ENCODE measurements at regions not wholly inside any gene's neighbourhood (a gene's known extent, or its start where the extent isn't known, plus 50 kb on each side); places are given as distances from the start of the nearest gene placed in this dataset.

- Histone ChIP-seq H2AFZ (no peak overlapping the region), H3K4me1 (ENCODE audit: insufficient read depth) (no peaks in the 10 kb centered on the region), H3K9me3 (ENCODE audit: low read depth) (no peaks in the 10 kb centered on the region), H3K4me2 (no peak overlapping the region), H3K79me2 (no peaks in the 10 kb centered on the region), H3K27ac (no peak overlapping the region), H3K27me3 (no peaks in the 10 kb centered on the region), H3K4me3 (no peak overlapping the region), H4K20me1 (ENCODE audit: insufficient read depth, poor library complexity, severe bottlenecking) (no peaks in the 10 kb centered on the region), H3K9me2 (replicated peaks; ENCODE audit: insufficient read depth) (no peaks in the 10 kb centered on the region), H3K36me3 (replicated peaks; ENCODE audit: insufficient read depth, low read depth) (no peaks in the 10 kb centered on the region)
- no peak for DNase-seq (ENCODE audit: low spot score)
- 82% methylated on average over 1 of the region's 1 CpG for WGBS (ENCODE audit: low lambda C conversion rate, missing lambda C conversion rate)
- TF ChIP-seq EZH2phosphoT487 (IDR thresholded peaks at IDR 0.05; ENCODE audit: low read depth, severe bottlenecking, unreplicated experiment) (no peak), CTCF (IDR thresholded peaks at IDR 0.05; ENCODE audit: poor library complexity) (no peak), EZH2 (IDR thresholded peaks at IDR 0.05; ENCODE audit: borderline replicate concordance) (no peak)
These were observed 159.1 kb downstream of the TBX18 start for GRCh38 chr6:84605298-84605697.

GRCh38 chr6:84601366-84601765 lies 163.0 kb downstream of the TBX18 start:
- Histone ChIP-seq H3K79me2 (no peaks in the 10 kb centered on the region), H3K9me3 (ENCODE audit: low read depth) (no peaks in the 10 kb centered on the region), H3K36me3 (replicated peaks; ENCODE audit: insufficient read depth, low read depth) (no peaks in the 10 kb centered on the region), H2AFZ (no peak overlapping the region), H4K20me1 (ENCODE audit: insufficient read depth, poor library complexity, severe bottlenecking) (no peaks in the 10 kb centered on the region), H3K27ac (no peak overlapping the region), H3K4me2 (no peak overlapping the region), H3K9me2 (replicated peaks; ENCODE audit: insufficient read depth) (no peaks in the 10 kb centered on the region), H3K4me1 (ENCODE audit: insufficient read depth) (no peaks in the 10 kb centered on the region), H3K4me3 (no peak overlapping the region), H3K27me3 (no peaks in the 10 kb centered on the region)
- TF ChIP-seq EZH2phosphoT487 (IDR thresholded peaks at IDR 0.05; ENCODE audit: low read depth, severe bottlenecking, unreplicated experiment) = no peak
- no peak for TF ChIP-seq CTCF (IDR thresholded peaks at IDR 0.05; ENCODE audit: poor library complexity)
- TF ChIP-seq EZH2 (IDR thresholded peaks at IDR 0.05; ENCODE audit: borderline replicate concordance) = no peak
- 68% methylated on average over 3 of the region's 3 CpGs for WGBS (ENCODE audit: low lambda C conversion rate, missing lambda C conversion rate)
- no peak for DNase-seq (ENCODE audit: low spot score)

GRCh38 chr6:84599991-84600390 lies 164.4 kb downstream of the TBX18 start:
- WGBS (ENCODE audit: low lambda C conversion rate, missing lambda C conversion rate) = 75% methylated on average over 1 of the region's 1 CpG
- Histone ChIP-seq H3K36me3 (replicated peaks; ENCODE audit: insufficient read depth, low read depth) (no peaks in the 10 kb centered on the region), H3K4me1 (ENCODE audit: insufficient read depth) (no peaks in the 10 kb centered on the region), H3K9me3 (ENCODE audit: low read depth) (no peaks in the 10 kb centered on the region), H3K9me2 (replicated peaks; ENCODE audit: insufficient read depth) (no peaks in the 10 kb centered on the region), H2AFZ (no peak overlapping the region), H4K20me1 (ENCODE audit: insufficient read depth, poor library complexity, severe bottlenecking) (no peaks in the 10 kb centered on the region), H3K4me3 (no peak overlapping the region), H3K4me2 (no peak overlapping the region), H3K27ac (no peak overlapping the region), H3K27me3 (no peaks in the 10 kb centered on the region), H3K79me2 (no peaks in the 10 kb centered on the region)
- TF ChIP-seq CTCF (IDR thresholded peaks at IDR 0.05; ENCODE audit: poor library complexity) (no peak), EZH2phosphoT487 (IDR thresholded peaks at IDR 0.05; ENCODE audit: low read depth, severe bottlenecking, unreplicated experiment) (no peak), EZH2 (IDR thresholded peaks at IDR 0.05; ENCODE audit: borderline replicate concordance) (no peak)
- no peak for DNase-seq (ENCODE audit: low spot score)

Data from hepatocyte (in vitro differentiated cells).